HG02943 (cell line): ENCODE measurements at regions not wholly inside any gene's neighbourhood (a gene's known extent, or its start where the extent isn't known, plus 50 kb on each side); places are given as distances from the start of the nearest gene placed in this dataset.
"Not testable (repeated sequence)": the region's sequence is repeated elsewhere in the genome, so short reads cannot be mapped to it uniquely, and the experiment has no call there.

Experiments
- ATAC-seq: cut with Tn5 transposase; IDR thresholded peaks from one replicate; pipeline ENCODE4 v1.9.1; 2021; ENCODE audit warnings: mild to moderate bottlenecking, low read depth, moderate library complexity; ENCODE audit not compliant: unreplicated experiment

GRCh38 chr10:36421992-36422391, 703.4 kb upstream of the ANKRD30A start:
- no peak for ATAC-seq

- ATAC-seq = no peak
These were observed 708.9 kb upstream of the ANKRD30A start for GRCh38 chr10:36416513-36416912.

GRCh38 chr10:36412942-36413341, 712.5 kb upstream of the ANKRD30A start:
- no peak for ATAC-seq

- not testable (repeated sequence) for ATAC-seq
These were observed 725.2 kb upstream of the ANKRD30A start for GRCh38 chr10:36400238-36400637.

- ATAC-seq = no peak
These were observed 731.6 kb upstream of the ANKRD30A start for GRCh38 chr10:36393801-36394200.

GRCh38 chr10:36391405-36391804, 734.0 kb upstream of the ANKRD30A start:
- no peak for ATAC-seq

GRCh38 chr10:36390221-36390620, 735.2 kb upstream of the ANKRD30A start:
- ATAC-seq = no peak

- no peak for ATAC-seq
These were observed 737.2 kb upstream of the ANKRD30A start for GRCh38 chr10:36388166-36388565.

GRCh38 chr10:36385693-36386092, 739.7 kb upstream of the ANKRD30A start:
- ATAC-seq = no peak

GRCh38 chr10:36383349-36383748, 741.3 kb upstream of the FZD8 start:
- ATAC-seq = no peak

- ATAC-seq = no peak
These were observed 739.7 kb upstream of the FZD8 start for GRCh38 chr10:36381748-36382147.

- no peak for ATAC-seq
These were observed 738.4 kb upstream of the FZD8 start for GRCh38 chr10:36380538-36380937.

- no peak for ATAC-seq
These were observed 733.0 kb upstream of the FZD8 start for GRCh38 chr10:36375107-36375506.

GRCh38 chr10:36373424-36374096, 731.5 kb upstream of the FZD8 start:
- ATAC-seq = no peak

- ATAC-seq = no peak
These were observed 725.3 kb upstream of the FZD8 start for GRCh38 chr10:36367362-36367761.

- ATAC-seq = no peak
These were observed 724.7 kb upstream of the FZD8 start for GRCh38 chr10:36366843-36367242.

- no peak for ATAC-seq
These were observed 724.0 kb upstream of the FZD8 start for GRCh38 chr10:36366065-36366464.

- ATAC-seq = no peak
These were observed 720.2 kb upstream of the FZD8 start for GRCh38 chr10:36362257-36362656.

GRCh38 chr10:36358736-36359135, 716.6 kb upstream of the FZD8 start:
- ATAC-seq = no peak

- no peak for ATAC-seq
These were observed 712.5 kb upstream of the FZD8 start for GRCh38 chr10:36354633-36355032.

- ATAC-seq = no peak
These were observed 709.1 kb upstream of the FZD8 start for GRCh38 chr10:36351159-36351558.

- no peak for ATAC-seq
These were observed 707.5 kb upstream of the FZD8 start for GRCh38 chr10:36349445-36350078.
